DND-41 (cell line): ENCODE measurements at regions not wholly inside any gene's neighbourhood (a gene's known extent, or its start where the extent isn't known, plus 50 kb on each side); places are given as distances from the start of the nearest gene placed in this dataset.

Experiments
- ATAC-seq: fragments of 200-7000 bp; cut with Tn5 transposase; 3 replicates; pipeline ENCODE4 v1.9.1; 2021; ENCODE audit warnings: low read depth; ENCODE audit not compliant: insufficient read depth
- DNase-seq: peaks from one replicate; pipeline ENCODE4 v3.0.0-alpha.2; 2020
- H2AFZ ChIP-seq: 2 replicates; pipeline ENCODE4 v1.6.0; 2012; ENCODE audit warnings: low read depth, low read length
- H3K27ac ChIP-seq: 2 replicates; pipeline ENCODE4 v1.5.1; 2012; ENCODE audit warnings: low read length, inconsistent platforms
- H3K27me3 ChIP-seq: fragments of 200-600 bp; sonication (generic); 2 replicates; pipeline ENCODE4 v1.6.0; 2012; ENCODE audit warnings: low read length, mild to moderate bottlenecking, inconsistent platforms; ENCODE audit not compliant: insufficient read depth, poor library complexity
- H3K36me3 ChIP-seq: 2 replicates; pipeline ENCODE4 v1.5.1; 2012; ENCODE audit warnings: low read length, inconsistent platforms; ENCODE audit not compliant: insufficient read depth
- H3K4me1 ChIP-seq: 2 replicates; pipeline ENCODE4 v1.5.1; 2012; ENCODE audit warnings: mild to moderate bottlenecking, low read length; ENCODE audit not compliant: insufficient read depth
- H3K4me2 ChIP-seq: 2 replicates; pipeline ENCODE4 v1.6.0; 2012; ENCODE audit warnings: mild to moderate bottlenecking, moderate library complexity, low read length, inconsistent platforms; ENCODE audit not compliant: insufficient read depth
- H3K4me3 ChIP-seq, 2 experiments: fragments of 200-600 bp in 1 of 2; shearing (Covaris generic) in 1 of 2; 2 replicates each; pipeline ENCODE4 v1.5.1; 2012 to 2016; ENCODE audit warnings: inconsistent platforms in 2 of 2, low read length in 2 of 2, mild to moderate bottlenecking in 2 of 2, low read depth in 1 of 2, moderate library complexity in 1 of 2
- H3K79me2 ChIP-seq: 2 replicates; pipeline ENCODE4 v1.6.0; 2012; ENCODE audit warnings: low read length, inconsistent platforms; ENCODE audit not compliant: insufficient read depth
- H3K9ac ChIP-seq: 2 replicates; pipeline ENCODE4 v1.6.0; 2012; ENCODE audit warnings: low read depth, mild to moderate bottlenecking, inconsistent platforms, low read length, moderate library complexity
- H3K9me3 ChIP-seq: 2 replicates; pipeline ENCODE4 v1.5.1; 2012; ENCODE audit warnings: low read length, moderate library complexity, mild to moderate bottlenecking, inconsistent platforms; ENCODE audit not compliant: insufficient read depth, severe bottlenecking
- H4K20me1 ChIP-seq: 2 replicates; pipeline ENCODE4 v1.6.0; 2012; ENCODE audit warnings: low read length; ENCODE audit not compliant: insufficient read depth
- EZH2 ChIP-seq: IDR thresholded peaks from 3 replicates; pipeline ENCODE4 v1.6.1; 2012; ENCODE audit warnings: borderline replicate concordance, low read depth, mild to moderate bottlenecking, moderate library complexity, low read length, inconsistent platforms; ENCODE audit not compliant: severe bottlenecking
- TF ChIP-seq, protein P1 (sequence below): IDR thresholded peaks from 2 replicates; pipeline ENCODE4 v1.5.1; 2012; ENCODE audit warnings: borderline replicate concordance, low read length, moderate library complexity, mild to moderate bottlenecking; ENCODE audit not compliant: poor library complexity, severe bottlenecking; ENCODE audit errors: extremely low read depth

DNA sequence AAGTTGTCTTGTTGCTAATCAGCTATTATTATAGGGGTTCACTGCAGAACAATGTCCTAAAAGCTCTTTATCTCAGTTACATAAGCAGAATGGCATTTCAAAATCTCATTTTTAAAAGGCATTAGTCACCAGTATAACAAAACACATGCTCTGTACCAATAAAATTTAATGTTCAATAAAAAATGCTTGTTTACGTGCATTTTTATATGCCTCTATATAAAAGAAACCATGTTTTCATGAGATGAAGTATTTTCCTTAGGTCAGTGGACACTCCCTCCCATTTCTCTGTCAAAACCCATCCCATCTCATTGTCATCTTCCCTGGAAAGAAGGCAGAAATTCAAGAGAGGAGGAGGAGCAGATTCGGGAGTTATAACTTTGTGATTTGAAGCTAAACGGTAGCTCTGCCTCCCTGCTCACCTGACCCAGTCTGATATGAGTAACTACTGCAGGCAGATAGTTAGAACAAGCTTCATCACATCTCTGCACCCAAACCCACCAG, 231.9 kb upstream of the SIX2 start:
- no peaks in the 10 kb centered on the region for H3K27me3 ChIP-seq
- DNase-seq, result no peak
- H3K9me3 ChIP-seq, result no peaks in the 10 kb centered on the region
- H3K9ac ChIP-seq, result no peak overlapping the region
- no peak overlapping the region for H2AFZ ChIP-seq
- H3K27ac ChIP-seq, result no peak overlapping the region
- no peaks in the 10 kb centered on the region for H3K79me2 ChIP-seq
- no peak overlapping the region for H3K4me3 ChIP-seq
- H3K36me3 ChIP-seq, result no peaks in the 10 kb centered on the region
- no peak for ATAC-seq
- no peak for TF ChIP-seq EZH2
- TF ChIP-seq, protein P1, sequence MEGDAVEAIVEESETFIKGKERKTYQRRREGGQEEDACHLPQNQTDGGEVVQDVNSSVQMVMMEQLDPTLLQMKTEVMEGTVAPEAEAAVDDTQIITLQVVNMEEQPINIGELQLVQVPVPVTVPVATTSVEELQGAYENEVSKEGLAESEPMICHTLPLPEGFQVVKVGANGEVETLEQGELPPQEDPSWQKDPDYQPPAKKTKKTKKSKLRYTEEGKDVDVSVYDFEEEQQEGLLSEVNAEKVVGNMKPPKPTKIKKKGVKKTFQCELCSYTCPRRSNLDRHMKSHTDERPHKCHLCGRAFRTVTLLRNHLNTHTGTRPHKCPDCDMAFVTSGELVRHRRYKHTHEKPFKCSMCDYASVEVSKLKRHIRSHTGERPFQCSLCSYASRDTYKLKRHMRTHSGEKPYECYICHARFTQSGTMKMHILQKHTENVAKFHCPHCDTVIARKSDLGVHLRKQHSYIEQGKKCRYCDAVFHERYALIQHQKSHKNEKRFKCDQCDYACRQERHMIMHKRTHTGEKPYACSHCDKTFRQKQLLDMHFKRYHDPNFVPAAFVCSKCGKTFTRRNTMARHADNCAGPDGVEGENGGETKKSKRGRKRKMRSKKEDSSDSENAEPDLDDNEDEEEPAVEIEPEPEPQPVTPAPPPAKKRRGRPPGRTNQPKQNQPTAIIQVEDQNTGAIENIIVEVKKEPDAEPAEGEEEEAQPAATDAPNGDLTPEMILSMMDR, result no peak
- peaks cover 26% of the 10 kb centered on the region for H3K4me1 ChIP-seq
- no peak overlapping the region for H3K4me2 ChIP-seq
- no peaks in the 10 kb centered on the region for H4K20me1 ChIP-seq

DNA sequence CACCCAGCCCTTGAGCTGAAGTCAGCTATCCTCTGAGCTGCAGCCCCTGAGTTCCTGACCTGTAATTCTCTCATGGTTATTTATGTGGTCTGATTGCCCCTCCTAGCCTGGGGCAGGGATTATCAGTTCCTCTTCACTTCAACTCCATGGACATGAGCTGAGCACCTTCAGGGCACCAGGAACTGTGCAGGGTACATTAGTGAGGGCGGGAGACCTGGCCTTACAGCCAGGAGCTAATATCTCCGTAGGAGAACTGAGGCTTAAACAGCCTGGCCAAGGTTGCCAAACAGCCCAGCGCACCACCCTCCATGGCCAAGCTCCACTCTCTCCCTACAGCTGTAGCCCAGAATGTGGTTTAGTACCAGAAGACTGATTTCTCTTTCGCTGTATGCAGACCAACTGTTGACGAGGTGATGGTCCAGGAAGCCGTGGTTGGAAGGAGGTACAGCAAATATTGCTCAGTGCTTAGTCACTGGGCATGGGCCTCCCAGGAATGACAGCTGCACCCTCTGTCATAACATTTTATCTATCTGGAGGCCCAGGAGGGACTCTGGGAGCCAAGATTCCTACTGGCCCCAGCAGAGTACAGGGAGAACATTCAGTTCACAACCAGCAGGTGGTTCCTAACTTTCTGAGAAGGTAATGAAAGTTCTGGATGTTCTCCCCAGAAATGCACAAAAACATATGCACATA, 228.7 kb upstream of the SIX2 start:
- Histone ChIP-seq H3K27ac (peak overlapping the region; percentile 85), H3K9me3 (no peaks in the 10 kb centered on the region), H2AFZ (peak overlapping the region; percentile 36), H4K20me1 (no peaks in the 10 kb centered on the region), H3K79me2 (no peaks in the 10 kb centered on the region), H3K4me1 (peaks cover 26% of the 10 kb centered on the region), H3K27me3 (no peaks in the 10 kb centered on the region), H3K4me3 (no peak overlapping the region; a peak in 1 of 4 replicates), H3K9ac (peak overlapping the region; percentile 32), H3K36me3 (no peaks in the 10 kb centered on the region), H3K4me2 (peak overlapping the region; percentile 50)
- DNase-seq, result peak; percentile 68
- TF ChIP-seq, protein P1, result peak; percentile 49
- no peak for TF ChIP-seq EZH2
- peak; percentile 96 for ATAC-seq

DNA sequence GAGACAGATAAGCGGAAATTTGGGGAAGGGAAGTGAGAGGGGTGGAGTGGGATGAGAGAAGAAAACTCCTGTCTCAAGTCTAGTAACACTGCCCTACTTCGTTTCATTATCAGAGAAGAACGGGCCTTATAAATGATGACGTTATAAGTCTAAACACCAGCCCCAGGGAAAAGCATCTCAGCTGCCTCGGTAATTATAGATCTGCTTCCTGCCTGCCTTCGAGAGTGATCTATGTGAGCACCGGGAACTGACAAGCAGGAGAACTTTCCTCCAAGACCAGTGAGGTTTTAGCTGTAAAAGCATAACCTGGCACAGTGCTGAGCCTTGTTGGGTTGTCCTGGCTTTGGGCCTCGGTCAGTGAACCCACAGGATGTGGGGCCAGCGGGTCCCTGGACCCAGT, 227.9 kb upstream of the SIX2 start:
- Histone ChIP-seq H3K9ac (peak overlapping the region; percentile 32; the same call in 1 of the 2 replicates), H2AFZ (no peak overlapping the region), H3K9me3 (no peaks in the 10 kb centered on the region), H3K27ac (peak overlapping the region; percentile 85), H3K4me3 (no peak overlapping the region), H3K4me1 (peaks cover 26% of the 10 kb centered on the region), H3K27me3 (no peaks in the 10 kb centered on the region), H3K4me2 (no peak overlapping the region), H3K36me3 (no peaks in the 10 kb centered on the region), H4K20me1 (no peaks in the 10 kb centered on the region), H3K79me2 (no peaks in the 10 kb centered on the region)
- no peak for DNase-seq
- ATAC-seq, result no peak
- TF ChIP-seq, protein P1, result no peak
- no peak for TF ChIP-seq EZH2
